Stimulated activated CD8-positive, alpha-beta memory T cell treated with anti-CD3 and anti-CD28 coated beads, Interleukin-15, amount 100 ng/mL, for 1 hour (primary cell): ENCODE measurements at regions not wholly inside any gene's neighbourhood (a gene's known extent, or its start where the extent isn't known, plus 50 kb on each side); places are given as distances from the start of the nearest gene placed in this dataset.
A peak's percentile ranks its signal among the peaks of the same experiment; 100 is the strongest.

Experiments
- DNase-seq: peaks from one replicate; pipeline ENCODE4 v3.0.0-alpha.2; 2020; ENCODE audit warnings: low read depth

DNA sequence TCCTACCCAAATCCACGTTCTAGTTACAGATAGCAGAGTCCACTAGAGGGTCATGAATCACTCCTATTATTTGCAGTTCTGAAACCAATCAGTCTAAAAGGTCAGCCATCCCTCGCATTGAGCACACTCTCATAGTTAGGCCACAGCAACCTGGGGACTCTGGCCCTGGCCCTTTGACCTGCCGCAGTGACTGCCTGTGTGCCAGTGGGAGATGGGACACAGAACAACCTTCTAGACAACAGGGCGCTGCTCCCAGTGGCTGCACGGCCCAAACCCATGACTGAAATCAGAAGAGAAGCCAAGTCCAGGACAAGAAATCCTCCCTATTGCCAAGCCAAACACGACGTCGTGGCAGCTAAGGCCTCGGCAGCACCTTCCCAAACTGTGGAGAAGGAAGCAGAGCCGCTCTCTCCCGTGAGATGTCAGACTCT, 158.5 kb downstream of the HERPUD2 start:
- no peak for DNase-seq

DNA sequence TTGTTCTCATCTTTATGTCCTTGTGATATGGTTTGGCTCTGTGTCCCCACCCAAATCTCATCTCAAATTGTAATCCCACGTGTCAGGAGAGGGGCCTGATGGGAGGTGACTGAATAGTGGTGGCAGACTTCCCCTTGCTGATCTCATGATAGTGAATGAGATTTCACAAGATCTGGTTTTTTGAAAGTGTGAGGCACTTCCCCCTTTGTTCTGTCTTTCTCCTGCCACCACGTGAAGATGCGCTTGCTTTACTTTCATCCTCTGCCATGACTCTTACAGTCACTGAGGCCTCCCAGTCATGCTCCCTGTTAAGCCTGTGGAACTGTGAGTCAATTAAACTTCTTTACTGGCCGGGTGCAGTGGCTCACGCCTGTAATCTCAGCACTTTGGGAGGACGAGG, 161.0 kb downstream of the HERPUD2 start:
- DNase-seq: no peak

DNA sequence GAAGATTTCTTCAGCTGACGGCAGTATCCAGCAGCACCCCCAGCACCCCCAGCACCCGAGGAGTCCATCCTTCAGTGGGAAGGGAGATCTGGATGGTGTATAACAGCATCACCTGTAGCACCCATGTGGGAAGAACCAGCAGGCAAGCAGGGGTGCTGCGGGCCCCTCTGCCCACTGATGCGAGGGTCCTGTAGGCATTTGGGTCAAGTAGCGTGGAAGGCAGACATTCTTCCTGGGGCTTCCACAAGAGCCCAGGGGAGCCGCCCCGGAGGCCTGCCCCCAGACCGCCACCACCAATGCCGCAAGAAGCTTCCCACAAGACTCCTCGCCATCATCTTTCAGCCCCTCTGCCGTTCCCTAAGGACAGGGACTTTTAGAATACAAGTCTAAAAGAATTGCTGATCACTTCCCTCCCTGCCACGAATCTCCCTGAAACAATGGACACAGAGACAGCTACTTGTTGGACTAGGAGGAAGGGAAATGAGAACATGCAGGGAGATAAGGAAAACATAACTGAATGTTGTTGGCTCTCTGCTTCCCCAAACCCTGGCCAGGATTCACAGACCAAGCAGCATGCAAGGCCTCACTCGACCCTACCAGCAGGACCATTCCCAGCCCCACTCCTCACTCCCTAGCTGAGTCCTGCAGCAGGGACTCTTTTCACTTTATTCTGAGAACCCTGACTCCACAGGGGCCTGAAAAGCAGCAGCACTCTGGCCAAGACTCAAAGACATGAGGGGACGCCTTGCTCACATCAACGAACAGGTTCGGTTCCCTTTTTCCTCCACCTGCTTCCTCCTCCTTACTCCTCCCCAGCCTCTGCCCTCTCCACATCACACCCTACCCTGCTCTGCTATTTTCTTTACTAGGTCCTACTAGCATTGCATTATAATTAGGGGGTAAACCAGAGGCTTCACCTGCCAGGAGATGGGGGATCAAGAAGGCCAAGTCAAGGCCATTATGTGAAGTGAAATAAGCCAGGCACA, 164.5 kb downstream of the HERPUD2 start:
- no peak for DNase-seq

DNA sequence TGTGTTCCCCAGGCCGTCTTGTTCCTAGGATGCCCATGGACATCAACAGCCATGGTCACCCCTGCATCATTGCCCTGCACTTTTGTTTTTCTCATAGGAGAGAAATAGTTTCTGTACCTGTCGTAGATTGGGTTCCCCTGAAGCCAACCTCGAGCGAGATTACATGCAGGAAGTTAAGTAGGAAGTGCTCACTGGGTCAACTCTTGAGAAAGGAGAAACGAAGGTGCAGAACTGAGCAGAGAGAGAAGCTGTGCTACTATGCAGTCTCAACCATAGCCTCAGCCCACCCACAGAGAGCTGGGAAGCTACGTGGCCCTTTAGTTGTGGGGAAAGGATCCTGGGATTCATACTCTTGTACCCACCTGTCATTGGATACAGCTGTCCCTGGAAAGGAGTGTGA, 165.2 kb downstream of the HERPUD2 start:
- DNase-seq: no peak

DNA sequence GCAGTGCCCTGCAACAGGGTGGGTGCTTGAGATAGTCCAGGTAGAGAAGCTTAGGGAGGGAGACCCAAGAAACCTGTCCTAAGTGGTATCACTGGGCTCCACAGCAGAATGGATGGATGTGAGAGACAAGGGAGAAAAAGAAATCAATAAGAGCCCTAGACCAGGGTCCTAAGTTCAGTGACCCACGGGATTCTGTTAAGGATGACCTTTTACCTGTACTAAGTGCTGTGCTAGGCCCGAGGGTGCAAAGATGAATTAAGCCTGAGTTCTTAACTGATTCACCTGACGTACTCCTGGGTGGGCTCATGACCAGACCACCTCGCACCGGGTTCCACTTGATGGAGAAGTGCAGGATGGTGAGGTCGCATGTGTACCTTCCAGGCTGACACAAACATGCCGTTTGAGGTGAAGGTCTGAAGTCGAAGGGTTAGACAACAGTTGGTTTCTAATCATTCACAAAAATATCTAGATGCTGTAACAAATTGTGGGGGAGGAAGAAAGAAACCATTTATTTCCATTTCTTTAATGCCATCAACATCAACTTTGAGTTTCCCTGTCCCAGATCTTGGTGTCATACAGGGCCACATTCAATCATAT, 166.5 kb downstream of the HERPUD2 start:
- DNase-seq: no peak

DNA sequence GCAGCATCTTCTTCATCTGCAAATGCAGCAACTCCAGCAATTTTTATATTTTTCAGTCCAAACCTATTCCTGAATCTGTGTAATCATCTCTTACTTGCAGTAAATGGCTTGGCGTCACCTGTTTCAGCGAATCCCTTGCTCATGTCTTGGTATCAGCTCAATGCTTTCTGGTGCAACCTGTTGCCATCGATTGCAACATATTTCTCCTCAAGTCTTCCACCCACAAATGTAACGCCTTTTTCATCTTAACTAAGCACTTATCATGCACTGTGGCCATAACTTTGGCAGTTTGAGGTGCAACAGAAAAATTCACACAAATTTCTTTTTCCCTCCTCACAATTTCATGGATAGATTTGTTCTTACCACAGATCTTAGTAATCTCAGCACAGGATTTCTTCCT, 168.3 kb downstream of the HERPUD2 start:
- no peak for DNase-seq

DNA sequence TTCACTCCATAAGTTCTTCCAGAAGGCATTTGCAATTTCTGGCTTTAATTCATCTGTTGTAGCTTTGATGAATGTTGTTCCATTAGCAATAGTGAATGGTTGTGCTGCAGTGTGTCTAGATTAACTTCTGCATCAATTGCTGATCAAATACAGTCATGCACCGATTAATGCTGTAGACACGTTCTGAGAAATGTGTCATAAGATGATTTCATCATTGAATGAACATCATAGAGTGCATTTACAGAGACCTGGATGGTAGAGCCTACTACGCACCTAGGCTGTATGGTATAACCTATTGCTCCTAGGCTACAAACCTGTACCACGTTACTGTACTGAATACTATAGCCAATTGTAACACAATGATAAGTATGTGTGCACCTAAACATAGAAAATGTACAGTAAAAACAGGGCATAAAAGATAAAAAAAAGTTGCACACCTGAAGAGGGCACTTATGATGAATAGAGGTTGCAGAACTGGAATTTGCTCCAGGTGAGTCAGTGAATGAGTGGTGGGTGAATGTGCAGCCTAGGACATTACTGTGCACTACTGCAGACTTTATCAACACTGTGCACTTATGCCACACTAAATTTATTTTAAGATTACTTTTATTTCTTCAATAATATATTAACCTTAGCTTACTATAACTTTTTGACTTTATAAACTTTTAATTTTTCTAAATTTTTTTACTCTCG, 170.7 kb downstream of the HERPUD2 start:
- no peak for DNase-seq

DNA sequence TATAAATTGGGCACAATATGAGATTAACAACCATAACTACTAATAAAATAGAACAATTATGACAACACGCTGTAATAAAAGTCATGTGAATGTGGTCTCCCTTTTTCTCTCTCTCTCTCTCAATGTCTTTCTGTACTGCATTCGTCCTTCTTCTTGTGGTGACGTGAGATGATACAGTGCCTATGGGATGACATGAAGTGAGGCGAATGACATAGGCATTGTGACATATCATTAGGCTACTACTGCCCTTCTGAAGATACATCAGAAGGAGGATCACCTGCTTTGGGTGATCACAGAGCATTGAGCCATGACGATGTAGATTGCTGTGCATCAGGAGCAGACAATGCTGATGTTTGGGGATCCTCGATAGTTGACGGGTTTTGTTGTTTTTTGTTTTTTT, 171.6 kb downstream of the HERPUD2 start:
- DNase-seq: no peak

DNA sequence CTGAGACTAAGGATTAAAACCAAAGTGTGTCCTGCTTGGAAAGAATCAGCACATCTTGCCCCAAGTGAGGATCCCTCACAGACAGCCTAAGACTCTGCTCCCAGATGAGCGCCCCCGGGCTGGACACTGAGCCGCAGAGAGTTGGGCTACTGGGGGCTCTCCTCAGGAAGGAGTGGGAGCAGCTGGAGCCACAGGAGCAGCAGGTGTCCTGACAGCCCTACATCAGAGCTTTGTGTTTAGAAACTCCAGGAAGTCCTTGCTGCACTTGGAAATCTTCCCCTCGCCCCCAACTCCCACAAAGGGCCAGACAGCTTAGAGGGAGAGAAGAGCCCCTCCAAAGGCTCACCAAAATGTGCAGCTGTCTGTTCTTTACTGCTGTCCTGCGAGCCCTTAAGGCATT, 172.2 kb downstream of the HERPUD2 start:
- no peak for DNase-seq

DNA sequence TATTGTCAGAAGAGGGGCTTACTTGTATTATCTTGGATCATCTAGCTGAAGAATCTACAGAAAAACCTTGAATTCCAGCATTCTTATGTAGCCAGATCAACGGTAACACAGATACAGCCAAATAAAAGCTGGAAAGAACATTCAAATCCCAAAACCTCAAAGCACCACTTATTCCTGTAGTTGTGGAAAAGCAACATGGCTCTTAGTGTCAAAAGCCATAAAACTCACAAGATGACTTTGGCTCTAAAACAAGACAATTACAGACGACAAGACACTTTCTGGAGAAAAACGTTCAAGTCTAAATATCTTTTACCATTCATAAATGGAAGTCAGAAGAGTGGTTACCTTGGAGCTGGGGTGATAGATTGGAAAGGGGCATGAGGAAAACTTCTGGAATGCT, 173.0 kb downstream of the HERPUD2 start:
- no peak for DNase-seq

DNA sequence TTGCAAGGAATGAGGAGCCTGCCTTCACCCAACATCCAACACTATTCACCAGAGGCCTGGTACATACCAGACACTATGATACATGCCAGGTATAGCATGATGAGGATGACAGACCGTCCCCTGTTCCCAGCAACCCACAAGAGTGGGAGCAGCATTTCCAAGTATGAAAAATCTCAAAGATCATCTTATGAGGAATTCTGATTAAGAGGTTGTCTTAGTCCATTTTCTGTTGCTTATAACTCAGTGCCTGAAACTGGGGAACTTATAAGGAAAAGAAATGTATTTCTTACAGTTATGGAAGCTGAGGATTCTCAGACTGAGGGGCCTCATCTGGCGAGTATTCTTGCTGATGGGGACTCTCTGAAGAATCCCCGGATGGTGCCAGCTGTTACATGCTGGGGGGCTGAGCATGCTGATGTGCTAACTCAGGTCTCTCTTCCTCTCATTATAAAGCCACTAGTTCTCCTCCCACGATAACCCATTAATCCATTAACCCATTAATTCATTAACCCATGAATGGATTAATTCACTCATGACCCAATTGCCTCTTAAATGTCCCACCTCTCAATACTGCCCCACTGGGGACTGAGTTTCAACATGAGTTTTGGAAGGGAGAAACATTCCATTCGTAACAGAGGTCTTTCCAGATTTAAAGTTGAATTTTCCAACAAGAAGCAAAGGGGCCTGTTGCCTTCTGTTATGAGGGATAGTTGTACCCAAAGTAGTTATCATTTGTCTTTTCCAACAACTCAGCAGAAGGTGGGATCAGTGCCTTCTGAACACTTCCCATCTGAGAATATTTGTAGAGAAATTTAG, 173.9 kb downstream of the HERPUD2 start:
- no peak for DNase-seq

DNA sequence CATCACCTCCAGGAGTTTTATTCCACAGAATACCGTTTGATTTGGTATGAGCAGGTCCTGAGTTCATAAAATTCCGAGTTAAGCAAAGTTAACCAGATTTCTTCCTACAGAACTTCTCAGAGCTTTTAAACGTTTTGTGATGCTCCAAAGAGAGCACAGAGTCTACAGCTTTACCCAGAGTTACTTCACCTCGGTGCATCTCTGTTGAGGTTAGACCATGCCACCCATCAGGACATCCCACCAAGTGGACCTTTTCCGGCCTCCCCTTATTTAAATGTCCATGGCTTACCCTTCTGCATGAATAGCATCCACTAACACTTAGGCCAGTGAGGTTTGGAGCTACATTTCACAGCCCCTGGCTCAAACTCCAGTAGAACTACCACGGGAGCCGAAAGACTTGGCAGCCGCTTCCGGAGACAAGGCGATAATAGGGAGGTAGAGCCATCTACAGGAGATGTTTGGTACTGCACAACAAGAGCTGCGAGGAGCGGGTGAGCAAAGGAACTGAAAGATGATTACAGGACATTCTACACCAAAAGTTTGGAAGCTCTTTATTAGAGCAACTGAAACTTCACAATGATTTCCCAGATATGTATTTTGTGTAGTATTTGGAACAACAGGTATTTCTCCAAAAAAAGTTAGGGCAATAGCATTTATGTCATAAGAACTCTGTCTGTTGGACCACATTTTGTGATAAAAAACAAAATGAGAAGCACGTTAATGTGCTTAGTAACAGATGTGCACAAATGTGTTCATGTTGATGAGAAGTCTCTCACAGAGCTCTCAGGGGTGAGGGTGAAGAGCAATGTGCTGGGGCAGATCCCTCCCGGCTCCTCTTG, 174.7 kb downstream of the HERPUD2 start:
- peak; percentile 14 for DNase-seq

DNA sequence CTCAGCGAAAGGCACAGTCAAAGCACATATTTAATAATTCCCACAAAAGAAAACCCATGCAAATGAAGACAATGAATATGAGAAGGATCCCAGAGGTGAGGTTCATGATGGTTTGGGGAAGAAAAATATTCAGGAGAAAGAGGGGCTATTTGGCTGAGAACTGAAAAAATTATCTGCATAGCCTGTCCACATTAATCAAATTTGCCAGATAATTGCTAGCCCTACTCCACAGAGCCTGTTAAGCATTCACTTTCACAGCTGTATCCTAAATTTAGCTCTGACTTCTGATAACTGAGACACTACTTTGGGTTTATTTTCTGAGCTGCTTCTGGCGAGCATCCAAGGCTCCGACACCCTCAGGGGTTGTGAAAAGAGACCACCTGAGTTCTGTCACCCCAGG, 176.2 kb downstream of the HERPUD2 start:
- DNase-seq: no peak

DNA sequence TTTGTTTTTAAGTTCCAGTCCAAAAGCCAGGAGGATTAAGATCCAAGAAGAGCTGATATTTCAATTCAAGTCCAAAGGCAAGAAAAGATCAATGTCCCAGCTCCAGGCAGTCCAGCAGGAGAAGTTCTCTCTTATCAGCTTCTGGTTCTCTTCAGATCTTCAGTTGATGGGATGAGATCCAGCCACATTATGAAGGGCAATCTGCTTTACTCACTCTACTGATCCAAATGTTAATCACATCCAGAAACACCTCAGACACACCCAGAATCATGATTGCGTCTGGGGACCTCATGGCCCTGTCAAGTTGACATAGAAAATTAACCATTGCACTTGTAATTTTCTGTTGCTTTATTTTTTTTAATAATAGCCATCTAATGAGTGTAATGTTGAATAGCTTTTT, 178.4 kb downstream of the HERPUD2 start:
- no peak for DNase-seq

DNA sequence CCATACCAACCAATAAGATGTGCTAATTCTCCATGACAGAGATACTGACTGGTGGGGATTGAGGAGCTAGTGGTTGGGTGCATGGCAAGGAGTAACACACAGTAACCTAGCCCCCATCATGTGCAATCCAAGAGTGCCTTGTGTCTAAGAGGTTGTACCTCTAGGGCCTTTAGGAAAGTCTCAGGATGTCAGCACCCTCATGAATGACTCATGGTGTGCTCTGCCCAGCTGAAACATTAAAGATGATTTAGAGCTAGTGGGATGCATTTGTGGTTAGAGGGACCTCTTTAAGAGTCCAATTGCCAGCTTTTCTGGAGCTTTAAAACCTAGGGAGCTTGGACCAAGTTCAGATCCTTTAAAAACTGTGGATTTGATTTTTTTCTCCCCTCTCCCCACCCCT, 181.1 kb downstream of the HERPUD2 start:
- DNase-seq: no peak

DNA sequence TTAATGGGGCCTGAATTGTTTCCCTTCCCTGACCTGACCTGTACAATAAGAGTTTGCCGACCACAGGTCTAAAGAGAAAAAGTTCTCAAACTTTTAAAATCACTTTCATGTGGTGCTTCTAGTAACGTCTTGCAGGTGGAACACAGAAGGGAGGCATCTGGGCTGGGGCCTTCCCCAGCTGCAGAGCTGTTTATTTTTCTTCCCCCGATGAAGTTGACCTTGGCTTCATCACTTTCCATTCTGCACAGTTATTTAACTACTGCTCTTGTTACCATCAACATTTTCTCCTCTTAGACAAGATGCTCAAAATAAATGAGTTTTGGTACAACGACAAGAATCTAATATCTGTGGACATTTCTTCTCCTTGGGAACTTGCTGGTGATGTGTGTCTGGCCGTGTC, 181.7 kb downstream of the HERPUD2 start:
- DNase-seq: no peak

DNA sequence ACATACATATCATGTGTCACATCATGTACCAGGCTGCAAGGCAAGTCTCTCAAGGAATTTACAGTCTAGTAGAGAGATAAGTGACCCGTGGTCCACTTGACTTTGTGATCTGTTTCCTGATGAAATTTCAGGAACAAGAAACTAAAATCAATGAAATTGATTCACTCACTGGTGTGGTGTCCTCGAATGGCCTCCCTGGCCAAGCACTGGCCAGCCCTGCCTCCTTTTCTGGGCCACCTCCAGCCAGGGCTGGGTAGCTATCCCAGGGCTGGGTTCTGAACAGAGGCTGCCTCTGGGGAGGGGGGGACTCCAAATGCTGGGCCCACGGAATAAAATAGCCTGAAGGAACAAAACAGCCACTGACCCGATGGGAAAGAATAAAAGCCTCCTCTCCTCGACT, 182.2 kb downstream of the HERPUD2 start:
- no peak for DNase-seq

DNA sequence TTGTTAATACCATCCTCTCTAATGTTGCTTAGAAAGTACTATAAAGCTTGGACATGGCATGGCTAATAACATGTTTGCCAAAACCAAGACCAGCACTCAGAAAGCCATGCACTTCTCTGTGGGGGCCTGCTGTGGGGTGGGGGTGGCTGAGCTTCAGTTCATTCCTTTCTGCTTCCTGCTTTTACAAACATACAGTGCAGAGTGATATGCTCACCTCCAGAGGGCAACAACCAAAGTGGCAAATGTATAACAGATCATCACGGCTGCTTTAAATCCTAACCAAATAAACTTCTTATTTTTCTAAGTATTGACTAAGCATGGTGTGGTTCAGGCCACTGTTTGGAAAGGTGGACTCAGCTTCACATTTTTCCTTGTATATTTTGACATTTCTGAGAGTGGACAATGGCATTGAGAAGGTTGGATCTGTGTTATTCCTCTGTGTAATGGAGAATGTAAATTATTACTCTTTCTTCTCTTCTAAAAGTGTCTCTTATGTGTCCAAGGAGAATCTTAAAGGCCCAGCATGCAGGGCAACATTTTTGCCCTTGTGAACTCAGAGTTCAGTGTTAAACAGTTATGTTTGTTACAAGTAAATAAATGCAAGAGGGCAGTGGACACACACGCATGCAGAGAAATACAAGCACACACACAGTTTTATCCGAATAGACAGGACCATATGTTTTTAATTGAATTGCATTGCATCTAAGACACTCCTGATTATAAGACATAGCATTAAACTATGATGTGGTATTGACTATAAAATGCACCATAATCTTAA, 186.1 kb downstream of the HERPUD2 start:
- DNase-seq: no peak

DNA sequence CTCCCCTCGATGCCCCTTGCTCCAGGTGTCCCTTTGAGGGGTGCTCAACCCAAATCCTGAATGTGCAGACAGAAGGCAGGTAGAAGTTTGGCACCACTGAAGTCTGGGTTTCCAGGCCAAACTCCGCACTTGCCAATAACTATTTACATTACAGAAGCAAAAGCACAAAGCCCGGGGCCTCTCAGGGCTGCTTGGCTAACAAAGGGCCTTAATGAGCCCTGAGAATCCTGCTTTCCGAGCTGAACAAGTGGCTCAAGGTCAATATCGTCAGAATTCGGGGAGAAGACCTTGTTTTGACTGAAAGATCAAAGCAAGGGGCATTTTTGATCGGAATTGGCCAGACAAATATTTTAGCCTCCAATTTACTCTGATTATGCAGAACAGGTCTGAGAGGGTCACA, 189.9 kb downstream of the HERPUD2 start:
- no peak for DNase-seq

DNA sequence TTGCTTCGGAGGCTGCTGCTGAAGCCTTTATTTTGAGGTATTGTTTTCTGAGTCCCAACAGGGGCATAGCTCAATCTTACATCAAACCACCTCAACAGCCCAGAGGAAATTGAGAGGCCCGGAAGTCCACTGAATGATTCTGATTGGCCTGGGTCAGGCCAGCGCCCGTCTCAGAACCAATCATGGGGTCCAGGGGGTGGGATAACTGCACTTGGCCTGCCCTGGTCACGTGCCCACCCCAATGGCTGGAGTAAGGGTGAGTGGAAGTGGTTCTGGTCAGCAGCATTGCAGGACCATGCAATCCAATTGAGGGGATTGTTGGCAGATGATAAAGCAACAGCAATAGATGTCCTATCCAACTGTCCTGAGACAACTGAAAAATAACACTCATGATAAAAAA, 190.6 kb downstream of the HERPUD2 start:
- no peak for DNase-seq
